ENCODE measurements at regions not wholly inside any gene's neighbourhood (a gene's known extent, or its start where the extent isn't known, plus 50 kb on each side); places are given as distances from the start of the nearest gene placed in this dataset.

DNA sequence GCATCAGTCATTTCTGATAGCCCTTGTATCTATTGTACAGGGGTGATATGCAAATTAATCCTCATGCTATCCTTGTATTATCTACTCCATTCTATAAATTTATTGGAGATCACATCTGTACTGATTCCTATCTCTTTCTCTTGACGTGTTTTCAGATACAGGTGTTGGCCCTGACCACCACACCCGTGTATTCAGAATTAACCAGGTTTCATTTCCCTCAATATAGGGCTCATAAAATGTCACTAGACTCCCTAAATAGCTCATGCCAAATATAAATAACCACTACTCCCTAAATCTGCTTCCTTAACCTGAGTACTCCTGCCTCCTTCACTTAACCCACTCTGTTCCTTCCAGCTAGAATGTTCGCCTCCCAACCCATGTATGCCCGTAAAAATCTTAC, 522.8 kb upstream of the KLF4 start:
- no peak for DNase-seq

DNA sequence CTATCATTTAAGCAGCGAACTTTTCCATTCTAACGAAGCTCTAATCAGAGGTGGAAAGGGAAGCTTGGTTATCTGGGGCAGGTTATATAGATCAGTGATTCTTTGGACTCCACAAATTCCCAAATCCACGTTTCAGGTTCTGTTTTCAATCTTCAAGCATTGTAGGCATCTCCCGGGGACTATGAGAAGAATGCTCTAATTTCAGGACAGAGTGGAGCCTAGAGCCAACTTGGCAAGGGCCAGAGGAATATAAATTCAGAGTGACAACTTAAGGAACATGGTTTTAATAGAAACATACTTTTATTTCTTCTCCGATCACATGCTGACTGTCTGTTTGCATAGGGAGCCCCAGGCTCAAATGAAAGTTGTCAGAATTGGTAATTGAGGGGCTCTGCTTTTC, 514.0 kb upstream of the KLF4 start:
- DNase-seq = no peak

DNA sequence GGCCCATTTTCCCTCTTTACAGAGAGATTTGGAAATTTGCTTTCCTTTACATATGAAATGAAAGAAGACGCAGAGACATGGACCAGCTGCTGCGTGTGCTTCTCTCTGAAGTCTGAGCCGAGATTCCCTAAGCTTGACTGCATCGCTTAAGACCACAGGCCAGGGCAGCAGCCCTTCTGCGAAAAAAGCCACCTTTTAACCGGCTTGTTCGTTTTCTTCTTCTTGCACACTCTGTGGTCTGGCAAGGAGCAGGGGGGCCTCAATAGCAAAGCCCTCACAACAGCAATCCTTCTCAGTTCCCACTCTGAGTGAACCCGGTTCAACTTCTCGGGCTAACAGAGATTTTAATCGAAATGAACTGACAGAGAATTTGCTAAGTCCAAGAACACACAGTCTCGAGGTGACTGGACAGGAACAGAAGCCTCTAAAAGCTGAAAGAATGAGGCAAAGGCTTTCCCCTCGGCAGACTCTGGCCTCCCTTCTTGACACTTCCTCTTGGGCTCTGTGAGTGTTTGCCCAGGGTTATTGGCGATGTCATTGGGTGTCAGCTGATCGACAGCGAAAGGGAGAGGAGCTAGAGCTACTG, 512.9 kb upstream of the KLF4 start:
- no peak for DNase-seq

DNA sequence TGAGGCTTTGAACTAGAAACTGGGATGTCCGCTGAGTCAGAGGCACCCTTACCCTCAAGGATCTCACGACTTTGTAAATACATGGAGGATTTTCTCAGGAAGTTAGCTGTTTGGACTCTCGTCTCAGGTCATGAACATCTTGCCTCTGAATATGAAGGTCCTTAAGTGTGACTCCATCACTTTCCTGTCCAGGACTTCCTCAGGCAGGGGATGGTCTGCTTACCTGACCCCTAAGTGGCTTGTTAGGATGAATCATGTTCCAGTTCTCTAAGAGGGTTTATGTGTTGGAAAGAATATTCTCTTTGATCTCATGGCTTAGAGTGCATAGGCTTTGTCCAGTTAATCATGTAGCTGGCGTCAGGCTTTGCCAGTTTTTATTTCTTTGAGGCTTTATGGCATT, 511.7 kb upstream of the KLF4 start:
- no peak for DNase-seq

DNA sequence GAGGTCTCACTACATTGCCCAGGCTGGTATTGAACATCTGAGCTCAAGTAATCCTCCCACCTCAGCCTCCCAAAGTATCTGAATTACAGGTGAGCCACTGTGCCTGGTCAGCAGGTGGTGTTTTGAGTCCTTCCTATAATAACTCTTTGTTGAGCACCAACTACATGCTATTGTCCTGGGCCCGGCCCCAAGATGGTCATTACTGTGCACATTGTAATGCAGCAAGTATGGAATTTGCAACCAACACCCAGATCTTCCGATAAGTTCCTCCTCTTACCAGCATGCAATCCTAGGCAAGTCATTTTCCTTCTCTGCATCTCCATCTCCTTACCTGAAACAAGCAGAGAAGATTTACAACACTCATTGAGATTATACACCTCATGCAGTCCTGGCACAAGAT, 510.3 kb upstream of the KLF4 start:
- no peak for DNase-seq

DNA sequence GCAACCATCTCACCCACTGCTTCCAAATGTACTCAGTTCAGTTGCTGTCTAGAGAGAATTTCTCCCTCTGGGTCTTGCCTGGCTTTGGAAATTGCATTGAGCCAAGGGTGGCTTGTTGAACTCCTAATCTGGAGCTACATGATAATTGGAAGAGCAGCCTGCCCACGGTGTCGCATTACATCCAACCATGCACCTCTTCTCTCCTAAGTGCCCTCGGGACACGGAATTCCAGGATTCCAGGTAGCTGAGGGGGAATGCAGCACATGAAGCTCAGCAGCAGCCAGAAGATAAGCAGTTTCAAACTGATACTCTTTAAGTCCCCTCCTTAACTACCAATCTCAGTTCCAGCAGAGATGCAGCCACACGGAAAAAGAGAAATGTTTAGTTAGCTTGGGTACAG, 509.4 kb upstream of the KLF4 start:
- DNase-seq = no peak

DNA sequence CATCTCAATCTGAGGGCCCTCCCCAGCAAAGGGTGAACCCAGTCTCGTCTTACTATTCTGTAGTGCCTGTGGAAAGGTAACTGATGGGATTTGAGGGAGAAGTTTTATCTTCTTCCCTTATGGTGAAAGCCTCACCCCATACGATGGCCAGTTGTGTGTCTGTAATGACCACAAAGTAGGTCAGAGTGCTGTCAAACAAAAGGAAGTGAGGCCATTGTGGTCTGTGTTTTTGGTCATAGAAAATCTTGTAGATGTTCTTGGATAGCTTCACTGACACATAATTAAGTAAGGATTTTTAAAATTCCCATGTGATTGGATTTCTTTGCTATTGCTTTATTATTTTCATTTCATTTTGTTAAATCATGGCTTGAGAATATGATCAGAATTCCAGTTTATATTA, 505.1 kb upstream of the KLF4 start:
- no peak for DNase-seq

DNA sequence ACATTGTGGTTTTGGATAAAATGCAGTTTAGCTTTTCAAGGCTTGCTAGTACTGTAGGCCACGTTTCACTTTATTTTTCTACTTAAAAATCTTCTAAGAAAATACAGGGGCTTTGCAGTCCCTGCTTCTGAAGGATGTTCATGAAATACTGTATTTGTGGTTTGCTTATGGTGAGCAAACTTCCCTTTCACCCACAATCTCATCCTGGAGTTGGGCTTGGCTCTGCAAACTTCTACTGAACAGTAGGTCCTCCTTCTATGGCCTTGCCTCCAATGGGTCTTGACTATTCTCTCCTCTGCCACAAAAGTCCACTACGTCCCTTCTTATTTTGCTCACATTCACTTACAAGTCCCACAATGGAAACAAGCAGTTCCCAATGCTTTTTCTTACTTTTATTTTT, 502.7 kb upstream of the KLF4 start:
- DNase-seq = no peak

DNA sequence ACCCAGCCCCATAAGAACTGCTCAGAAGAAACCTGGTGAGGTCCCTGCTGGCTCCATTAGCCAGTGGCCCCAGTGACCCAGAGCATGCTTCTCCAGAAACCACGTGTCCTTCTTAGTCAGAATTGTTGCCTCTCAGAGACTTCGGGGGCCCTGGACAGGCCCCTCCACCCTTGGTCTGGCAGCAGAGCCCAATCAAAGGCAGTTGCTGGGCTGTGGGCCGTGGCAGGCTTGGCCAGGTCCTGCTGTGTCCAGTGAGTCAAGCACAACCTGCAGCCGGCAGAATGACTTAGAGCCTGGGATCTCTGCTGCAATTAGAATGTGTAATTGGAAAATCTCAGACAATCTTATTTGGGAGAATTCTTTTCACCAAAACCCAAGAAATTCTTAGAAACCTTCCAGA, 502.0 kb upstream of the KLF4 start:
- no peak for DNase-seq

DNA sequence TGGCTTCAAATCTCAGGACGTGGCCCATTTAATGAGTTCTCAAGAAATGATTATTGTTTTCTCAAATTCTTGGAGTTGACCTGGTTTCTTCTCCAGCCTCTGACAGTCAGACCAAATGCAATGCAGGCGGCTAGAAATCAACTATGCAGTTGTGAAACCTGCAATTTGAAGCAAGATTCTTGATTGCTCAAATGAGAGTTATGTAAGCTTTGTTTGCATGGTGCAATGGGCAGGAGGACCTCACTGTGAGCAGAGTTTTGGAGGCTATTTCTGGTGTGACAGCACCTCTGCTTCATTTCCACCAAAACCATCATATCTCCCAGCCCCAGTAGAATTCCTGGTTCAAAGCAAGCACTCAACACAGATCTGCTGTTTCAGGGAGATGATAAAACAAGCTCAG, 500.0 kb upstream of the KLF4 start:
- DNase-seq = no peak

DNA sequence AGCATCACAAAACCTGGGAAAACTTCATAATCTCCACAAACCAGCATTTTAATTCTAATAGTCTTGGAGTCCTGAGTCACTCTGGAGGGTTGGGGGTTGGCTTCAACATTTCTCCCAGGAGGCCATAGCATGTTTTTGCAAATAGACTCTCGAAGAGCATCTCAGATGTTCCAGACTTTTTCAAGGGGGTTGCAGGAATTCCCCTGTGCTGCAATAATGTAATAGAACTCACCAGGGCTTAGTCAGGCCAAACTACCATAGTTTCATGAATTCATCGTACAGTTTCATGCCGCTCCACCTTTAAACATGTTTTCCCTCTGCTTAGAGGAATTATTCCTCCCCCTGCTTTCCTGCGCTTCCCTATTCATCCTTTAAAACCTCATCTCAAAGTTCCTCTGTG, 499.5 kb upstream of the KLF4 start:
- DNase-seq = no peak

DNA sequence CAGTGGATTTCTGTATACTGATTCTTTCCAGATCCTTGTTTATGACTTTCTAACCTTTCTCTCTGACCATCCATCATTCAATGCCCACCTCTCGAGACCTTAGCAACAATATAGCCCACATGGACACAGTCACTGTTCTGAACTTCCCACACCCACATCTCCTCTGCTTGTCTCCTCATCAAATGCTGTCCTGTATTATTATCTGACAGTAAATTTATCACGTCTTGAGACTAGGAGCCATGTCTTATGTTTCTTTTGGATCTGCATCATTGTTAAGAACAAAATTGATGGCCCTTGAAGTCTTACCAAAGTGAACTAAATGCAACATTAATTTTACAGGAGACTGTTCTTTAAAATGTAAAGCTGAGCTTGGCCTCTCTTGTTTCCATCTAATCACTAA, 495.4 kb upstream of the KLF4 start:
- no peak for DNase-seq

DNA sequence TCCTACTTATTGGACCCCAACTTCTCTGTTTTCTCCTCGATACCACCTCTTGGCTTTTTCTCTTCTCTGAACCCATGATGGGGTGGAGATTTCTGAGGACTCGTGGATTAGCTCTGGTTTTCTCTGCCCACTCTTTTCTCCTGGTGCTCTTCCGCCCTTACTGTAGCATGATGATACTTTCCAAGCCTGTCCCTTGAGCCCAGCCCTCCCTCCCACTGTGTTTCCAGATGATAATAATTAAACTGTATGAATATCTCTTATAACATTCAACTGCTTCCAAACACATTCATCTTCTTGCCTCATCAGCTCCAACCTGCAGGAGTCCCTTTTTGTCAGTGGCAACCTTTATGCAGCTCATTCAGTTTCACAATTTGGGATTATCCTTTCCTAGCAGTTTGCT, 494.2 kb upstream of the KLF4 start:
- DNase-seq = no peak

DNA sequence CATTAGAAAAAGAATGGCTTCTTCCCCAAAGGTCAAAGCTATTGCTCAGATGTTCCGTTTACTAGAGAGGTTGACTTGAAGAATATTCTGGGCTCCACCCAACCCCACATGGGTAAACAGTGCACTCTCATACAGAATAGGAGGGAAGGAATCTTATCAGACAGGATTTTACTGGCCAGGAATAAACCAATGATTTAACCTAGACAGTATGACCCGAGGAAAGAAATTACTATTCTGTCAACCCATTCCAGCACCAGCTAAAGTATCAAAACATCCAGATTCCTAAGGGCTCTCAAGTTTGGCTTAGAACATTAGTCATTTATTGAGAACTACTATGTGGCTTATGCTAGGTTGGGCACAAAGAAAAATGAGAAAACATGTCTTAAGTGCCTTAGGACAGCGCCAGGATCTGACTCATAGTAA, 493.6 kb upstream of the KLF4 start:
- no peak for DNase-seq

DNA sequence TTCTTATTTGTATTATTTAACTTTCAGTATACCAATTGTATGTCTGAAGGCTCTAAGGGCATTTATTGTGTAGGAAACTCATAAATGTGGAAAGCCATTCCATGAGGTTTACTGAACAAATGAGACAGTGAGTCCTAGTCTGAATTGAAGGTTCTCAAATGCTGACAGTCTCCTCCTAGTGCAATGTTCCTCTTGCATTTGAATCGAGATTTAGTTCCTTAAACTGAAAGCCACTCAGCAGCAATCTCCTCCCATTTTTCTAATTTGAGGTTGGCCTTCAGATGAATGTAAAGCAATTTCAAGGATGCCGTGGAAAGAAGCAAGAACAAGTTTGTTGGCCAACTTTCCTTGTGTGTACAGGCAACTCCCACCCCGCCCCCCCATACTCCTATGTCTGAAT, 493.2 kb upstream of the KLF4 start:
- DNase-seq = no peak

DNA sequence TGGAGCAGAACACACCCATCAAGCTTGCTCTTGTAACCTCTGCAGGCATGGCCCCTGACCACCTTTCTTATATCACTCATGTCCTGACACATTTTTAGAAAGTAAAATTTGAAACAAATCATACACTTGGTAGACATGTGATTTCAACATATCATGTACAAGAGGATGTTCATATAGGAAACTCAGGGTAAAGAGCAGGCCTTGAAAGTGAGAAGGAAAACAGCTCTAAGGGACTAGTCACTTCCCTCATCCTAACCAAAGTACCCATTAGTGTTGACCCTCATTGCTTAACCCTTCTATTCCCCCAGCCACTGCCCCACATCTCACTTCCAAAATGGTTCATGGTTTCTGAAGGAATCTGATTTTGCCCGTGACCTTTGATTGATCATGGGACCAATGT, 492.4 kb upstream of the KLF4 start:
- DNase-seq = no peak

DNA sequence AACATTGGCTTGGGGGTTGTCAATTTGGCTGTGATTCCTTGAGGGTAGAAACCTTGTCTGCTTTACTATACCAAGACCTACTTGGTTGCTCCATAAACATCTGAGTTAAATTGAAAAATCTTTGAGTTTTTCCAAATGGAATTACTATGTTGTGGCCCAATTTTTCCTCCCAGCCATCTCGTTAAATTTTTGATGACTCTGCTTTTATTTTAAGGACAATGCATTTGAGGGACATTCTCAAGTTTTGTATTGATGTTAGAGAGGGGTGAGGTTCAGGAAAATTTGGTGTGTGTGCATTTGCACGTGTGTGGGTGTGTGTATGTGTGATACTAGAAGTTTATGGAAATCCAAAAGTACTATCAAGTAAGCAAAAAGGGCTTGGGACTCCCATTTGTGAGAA, 491.4 kb upstream of the KLF4 start:
- DNase-seq = no peak

DNA sequence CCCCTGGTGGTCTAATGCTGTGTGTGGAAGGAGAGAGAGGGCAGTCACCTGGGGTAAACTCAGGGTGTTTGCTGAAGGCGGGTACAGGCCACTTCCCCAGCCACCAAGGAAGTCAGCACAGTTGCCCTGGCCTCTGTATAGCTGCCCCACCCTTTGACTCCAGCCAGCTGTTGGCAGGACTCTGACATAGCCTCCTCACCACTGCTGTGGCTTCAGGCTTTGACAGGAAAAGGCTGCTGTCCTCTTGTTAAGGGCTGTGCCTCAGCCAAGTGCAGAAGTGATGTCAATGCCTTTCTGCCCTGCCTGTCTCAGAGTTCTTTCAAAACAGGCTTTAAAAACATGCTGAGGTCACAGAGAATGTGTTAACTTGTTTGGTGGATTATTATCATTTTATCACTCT, 487.2 kb upstream of the KLF4 start:
- DNase-seq = no peak

DNA sequence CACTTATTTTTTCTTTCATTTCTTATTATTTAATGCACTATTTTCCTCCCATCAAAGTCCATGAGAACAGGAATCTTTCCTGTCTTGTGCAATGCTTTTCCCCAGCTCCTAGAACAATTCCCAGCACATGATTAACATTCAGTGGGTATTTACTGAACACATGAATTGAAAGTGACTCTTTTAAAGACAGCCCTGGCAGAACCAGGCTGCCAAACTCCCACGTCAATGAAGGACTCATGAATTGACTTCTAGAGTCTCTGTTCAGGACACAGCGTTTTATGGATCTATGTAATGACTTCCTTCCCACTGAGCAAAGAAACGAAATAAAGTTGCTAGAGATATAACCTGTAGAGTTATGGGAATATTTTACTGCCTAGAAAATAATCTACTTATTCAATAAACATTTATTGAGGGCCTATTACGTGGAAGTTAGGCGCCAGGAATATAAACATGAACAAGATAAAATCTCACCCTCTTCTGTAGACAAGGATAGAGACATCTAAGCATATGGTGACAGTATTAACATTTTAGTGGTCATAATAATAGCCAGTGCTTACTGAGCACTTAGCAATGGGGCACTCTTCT, 485.9 kb upstream of the KLF4 start:
- no peak for DNase-seq

DNA sequence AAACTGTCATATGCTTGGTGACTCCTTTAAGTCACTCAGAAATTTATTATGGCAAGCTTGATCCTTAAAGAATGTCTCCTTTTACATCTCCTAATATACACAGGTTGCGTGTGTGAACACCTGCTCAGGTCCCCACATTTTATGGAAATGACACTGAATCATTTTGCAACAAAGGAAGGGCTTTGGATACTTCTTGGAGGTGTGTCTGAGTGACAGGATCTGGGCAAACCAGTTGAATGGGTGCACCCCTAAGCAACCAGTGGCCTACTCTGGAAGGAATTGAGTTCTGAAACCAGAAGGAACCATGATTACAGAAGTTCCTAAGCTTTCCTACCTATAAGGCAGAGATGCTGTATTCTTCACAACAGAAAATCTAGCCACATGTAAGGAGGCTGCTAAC, 483.9 kb upstream of the KLF4 start:
- no peak for DNase-seq

DNA sequence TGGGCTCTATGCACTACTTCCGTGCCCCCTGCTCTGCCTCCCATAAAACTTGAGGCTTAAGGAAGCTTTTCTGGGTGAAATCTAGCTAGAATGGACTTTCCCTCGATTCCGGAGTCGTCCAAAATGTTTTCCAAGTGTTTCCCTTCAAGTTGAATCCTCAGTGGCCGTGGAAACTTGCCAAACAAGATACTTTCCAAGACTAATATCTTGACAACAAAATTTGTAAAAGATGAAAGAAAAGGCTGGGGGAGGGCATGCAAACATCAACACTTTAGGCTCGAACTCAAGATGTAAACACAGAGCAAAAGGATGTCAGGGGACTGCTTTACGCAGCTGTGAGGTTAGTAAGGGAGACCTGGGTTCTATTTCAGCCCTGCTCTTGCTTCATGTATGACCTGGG, 482.8 kb upstream of the KLF4 start:
- DNase-seq = no peak

DNA sequence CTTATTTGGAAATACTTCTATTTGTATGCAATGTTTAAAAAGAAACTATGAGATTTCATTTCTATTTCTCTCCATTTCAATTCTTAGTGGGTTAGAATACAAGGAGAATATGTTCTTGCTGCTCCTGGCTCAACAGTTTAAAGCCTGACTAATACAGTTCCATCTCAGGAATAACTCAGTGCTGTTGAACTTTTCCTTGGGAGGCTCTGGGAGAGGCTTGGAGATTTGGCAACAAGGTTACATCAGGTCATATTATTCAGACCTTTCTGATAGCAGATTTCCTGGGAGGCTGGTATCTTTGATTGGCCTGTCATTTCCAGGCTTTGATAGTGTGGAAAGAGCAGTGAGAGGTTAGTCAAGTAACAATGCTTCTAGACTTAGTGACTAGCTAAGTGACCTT, 481.7 kb upstream of the KLF4 start:
- DNase-seq = no peak

DNA sequence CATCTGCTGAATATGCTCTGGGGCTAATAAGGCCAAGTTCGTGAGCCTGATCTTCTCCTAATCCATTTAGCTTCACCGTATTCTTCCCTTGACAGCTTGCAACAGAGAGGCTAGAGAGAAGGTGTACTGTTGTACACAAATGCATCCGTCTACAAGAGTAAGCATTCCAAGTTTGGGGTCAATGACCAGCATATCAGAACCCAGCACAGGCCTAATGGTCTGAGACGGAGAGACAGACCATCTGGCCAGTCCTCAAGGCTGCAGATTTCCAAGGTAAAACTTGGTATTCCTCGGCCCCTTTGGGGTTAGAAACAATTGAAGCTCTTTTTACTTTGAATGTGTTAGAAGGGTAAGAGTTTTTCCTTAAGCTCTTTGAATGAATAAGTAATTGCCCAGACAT, 481.2 kb upstream of the KLF4 start:
- DNase-seq = no peak

DNA sequence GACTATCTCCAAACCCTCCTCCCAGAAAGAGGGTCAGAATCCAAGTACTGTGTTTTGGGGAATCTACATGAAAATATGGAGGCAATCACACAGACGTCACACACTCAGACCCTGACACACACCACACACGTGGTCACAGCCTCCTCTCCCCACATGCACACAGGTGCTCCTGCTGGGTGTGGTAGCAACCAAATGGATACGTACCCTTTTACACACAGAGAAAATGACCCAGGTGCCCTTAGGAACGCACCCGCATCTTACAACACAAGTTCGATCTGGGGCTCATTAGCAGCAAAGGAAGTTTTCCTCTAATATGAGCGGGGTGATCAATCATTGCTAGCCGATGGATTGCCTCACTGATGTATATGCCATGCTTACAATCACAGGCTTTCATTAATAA, 480.2 kb upstream of the KLF4 start:
- DNase-seq = no peak

DNA sequence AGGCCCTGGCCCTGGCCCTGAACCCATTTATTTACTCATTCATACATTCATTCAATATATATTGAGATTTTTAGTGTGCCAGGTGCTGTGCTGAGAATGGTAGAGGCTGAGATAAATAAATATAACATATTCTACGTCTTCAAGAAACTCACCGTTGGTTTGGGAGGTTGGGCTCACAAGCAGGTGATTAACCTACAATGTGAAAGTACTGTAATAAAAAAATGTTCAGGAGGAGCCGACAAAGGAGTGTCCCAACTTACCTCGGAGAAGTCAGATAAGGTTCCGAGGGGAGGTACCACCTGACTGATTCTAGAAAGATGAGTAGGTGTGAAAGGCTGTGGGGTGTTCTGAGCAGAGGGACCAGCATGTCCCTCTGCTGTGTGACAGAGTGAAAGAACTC, 479.6 kb upstream of the KLF4 start:
- DNase-seq = no peak

DNA sequence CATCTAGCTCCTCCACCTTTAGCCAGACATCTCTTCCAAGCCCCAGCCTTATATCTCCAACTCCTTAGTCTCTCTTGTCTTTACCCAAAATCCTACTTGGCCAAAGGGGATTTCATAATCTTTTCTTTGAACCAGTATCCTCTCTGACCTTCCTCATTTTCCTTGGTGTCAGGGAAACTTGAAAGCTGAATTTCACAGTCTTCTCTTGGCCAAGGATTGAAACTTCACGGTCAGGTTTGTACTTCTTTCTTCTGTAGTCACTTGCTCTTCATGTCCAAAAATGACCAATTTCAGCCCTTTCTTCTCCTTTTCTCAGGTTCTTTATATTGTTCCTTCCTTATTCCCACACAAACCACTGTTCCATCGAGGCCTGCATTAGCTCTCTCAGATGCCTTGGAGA, 473.7 kb upstream of the KLF4 start:
- DNase-seq = no peak
